ENCODE measurements at regions not wholly inside any gene's neighbourhood (a gene's known extent, or its start where the extent isn't known, plus 50 kb on each side); places are given as distances from the start of the nearest gene placed in this dataset.

- DNase-seq (ENCODE audit: low spot score) = no peak
Measured at GRCh38 chr6:132096245-132096644, 145.1 kb upstream of the CCN2 start.

- no peak for DNase-seq (ENCODE audit: low spot score)
Measured at GRCh38 chr6:132089173-132089572, 138.0 kb upstream of the CCN2 start.

GRCh38 chr6:132088150-132088549, 137.0 kb upstream of the CCN2 start:
- DNase-seq (ENCODE audit: low spot score) = no peak

GRCh38 chr6:132087391-132087790, 136.2 kb upstream of the CCN2 start:
- DNase-seq (ENCODE audit: low spot score) = no peak

- no peak for DNase-seq (ENCODE audit: low spot score)
Measured at GRCh38 chr6:132085731-132086130, 134.6 kb upstream of the CCN2 start.

- no peak for DNase-seq (ENCODE audit: low spot score)
Measured at GRCh38 chr6:132084811-132085509, 133.8 kb upstream of the CCN2 start.

GRCh38 chr6:132082421-132082820, 131.2 kb upstream of the CCN2 start:
- no peak for DNase-seq (ENCODE audit: low spot score)

- DNase-seq (ENCODE audit: low spot score) = no peak
Measured at GRCh38 chr6:132081338-132081737, 130.2 kb upstream of the CCN2 start.

- no peak for DNase-seq (ENCODE audit: low spot score)
Measured at GRCh38 chr6:132079286-132079685, 128.1 kb upstream of the CCN2 start.

- no peak for DNase-seq (ENCODE audit: low spot score)
Measured at GRCh38 chr6:132076452-132076851, 125.3 kb upstream of the CCN2 start.

GRCh38 chr6:132072831-132073230, 121.7 kb upstream of the CCN2 start:
- no peak for DNase-seq (ENCODE audit: low spot score)

- no peak for DNase-seq (ENCODE audit: low spot score)
Measured at GRCh38 chr6:132072271-132072670, 121.1 kb upstream of the CCN2 start.

- DNase-seq (ENCODE audit: low spot score) = no peak
Measured at GRCh38 chr6:132070356-132070755, 119.2 kb upstream of the CCN2 start.

GRCh38 chr6:132068766-132069165, 117.6 kb upstream of the CCN2 start:
- no peak for DNase-seq (ENCODE audit: low spot score)

GRCh38 chr6:132067286-132067685, 116.1 kb upstream of the CCN2 start:
- no peak for DNase-seq (ENCODE audit: low spot score)

- DNase-seq (ENCODE audit: low spot score) = no peak
Measured at GRCh38 chr6:132065556-132065955, 114.4 kb upstream of the CCN2 start.

GRCh38 chr6:132063738-132064137, 112.6 kb upstream of the CCN2 start:
- DNase-seq (ENCODE audit: low spot score) = no peak

GRCh38 chr6:132063204-132063603, 112.0 kb upstream of the CCN2 start:
- DNase-seq (ENCODE audit: low spot score) = no peak

GRCh38 chr6:132062626-132063025, 111.5 kb upstream of the CCN2 start:
- no peak for DNase-seq (ENCODE audit: low spot score)

- no peak for DNase-seq (ENCODE audit: low spot score)
Measured at GRCh38 chr6:132061381-132061780, 110.2 kb upstream of the CCN2 start.

GRCh38 chr6:132060591-132060990, 109.4 kb upstream of the CCN2 start:
- DNase-seq (ENCODE audit: low spot score) = no peak

GRCh38 chr6:132058975-132059374, 107.8 kb upstream of the CCN2 start:
- DNase-seq (ENCODE audit: low spot score) = no peak

GRCh38 chr6:132054525-132054924, 103.4 kb upstream of the CCN2 start:
- DNase-seq (ENCODE audit: low spot score) = no peak

GRCh38 chr6:132053511-132053910, 102.3 kb upstream of the CCN2 start:
- DNase-seq (ENCODE audit: low spot score) = no peak

- DNase-seq (ENCODE audit: low spot score) = no peak
Measured at GRCh38 chr6:132052096-132052495, 100.9 kb upstream of the CCN2 start.

Measured in HuH-7.5 (cell line).